HG03196 (cell line): ENCODE measurements at regions not wholly inside any gene's neighbourhood (a gene's known extent, or its start where the extent isn't known, plus 50 kb on each side); places are given as distances from the start of the nearest gene placed in this dataset.
"Not testable (repeated sequence)": the region's sequence is repeated elsewhere in the genome, so short reads cannot be mapped to it uniquely, and the experiment has no call there.

Experiments
- ATAC-seq: cut with Tn5 transposase; IDR thresholded peaks from one replicate; pipeline ENCODE4 v1.9.1; 2021; ENCODE audit not compliant: unreplicated experiment

- no peak for ATAC-seq
These were observed 373.1 kb upstream of the WWC1 start for GRCh38 chr5:167918184-167918812.

GRCh38 chr5:167918813-167919483, 372.5 kb upstream of the WWC1 start:
- ATAC-seq, result no peak

GRCh38 chr5:167920589-167920988, 370.9 kb upstream of the WWC1 start:
- ATAC-seq, result no peak

DNA sequence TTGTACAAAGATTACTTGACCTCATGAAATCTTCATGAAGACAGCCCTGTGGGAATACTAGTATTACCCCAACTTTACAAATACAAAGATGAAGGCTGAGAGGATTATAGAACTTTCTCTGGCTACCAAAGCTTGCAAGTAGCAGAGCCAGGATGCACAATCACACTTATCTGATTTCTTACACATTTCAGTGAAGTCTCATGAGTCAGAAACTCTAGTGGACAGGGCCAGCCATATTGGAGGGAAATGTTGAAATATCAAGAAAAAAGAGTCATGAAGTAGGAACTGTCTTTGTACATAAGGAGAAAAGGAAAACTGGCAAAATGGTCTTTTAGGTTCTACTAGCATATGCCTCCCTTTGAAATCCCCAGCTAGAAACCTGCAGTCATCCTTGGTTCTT, 369.6 kb upstream of the WWC1 start:
- ATAC-seq, result no peak

DNA sequence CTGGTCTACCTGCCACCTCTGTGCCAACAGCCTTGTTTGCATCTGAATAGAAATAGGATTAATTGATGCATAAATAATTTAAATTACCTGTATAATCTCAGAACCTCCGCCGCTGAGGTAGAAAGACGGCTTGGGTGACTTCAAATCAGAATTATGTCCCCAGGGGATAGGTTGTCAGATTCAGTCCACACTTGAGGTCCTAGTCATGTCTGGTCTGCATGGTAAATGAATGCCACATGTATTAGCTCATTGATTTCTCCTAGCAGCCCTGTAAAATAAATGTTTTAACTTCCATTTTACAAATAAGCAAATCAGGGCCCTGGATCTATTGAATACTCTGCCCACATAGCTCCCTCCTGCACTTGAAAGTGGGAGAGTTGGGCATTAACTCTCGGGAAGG, 368.0 kb upstream of the WWC1 start:
- ATAC-seq, result no peak

DNA sequence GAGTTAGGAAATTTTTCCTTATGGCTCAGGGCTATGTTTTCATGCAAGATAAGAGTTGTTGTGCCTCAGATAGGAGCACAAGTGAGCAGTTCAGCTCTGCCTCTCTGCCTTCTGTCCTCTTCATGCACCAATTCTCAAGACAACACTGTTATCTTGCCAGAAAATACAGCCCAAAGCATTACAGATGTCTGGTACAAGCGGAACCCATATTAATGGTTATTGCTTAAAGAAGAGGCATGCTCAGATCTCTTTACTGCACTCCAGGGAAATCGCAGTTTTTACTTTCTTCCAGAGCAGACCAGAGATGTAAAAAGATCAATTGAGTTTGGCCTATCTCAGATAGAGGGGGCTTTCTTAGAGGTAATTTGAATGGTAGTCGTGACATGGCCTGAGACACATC, 361.6 kb upstream of the WWC1 start:
- ATAC-seq, result no peak

- no peak for ATAC-seq
These were observed 356.9 kb upstream of the WWC1 start for GRCh38 chr5:167934551-167934971.

- ATAC-seq, result no peak
These were observed 355.4 kb upstream of the WWC1 start for GRCh38 chr5:167936022-167936421.

- ATAC-seq, result no peak
These were observed 354.4 kb upstream of the WWC1 start for GRCh38 chr5:167936944-167937634.

- ATAC-seq, result no peak
These were observed 353.8 kb upstream of the WWC1 start for GRCh38 chr5:167937635-167937998.

GRCh38 chr5:167939686-167940085, 351.8 kb upstream of the WWC1 start:
- ATAC-seq, result no peak

- ATAC-seq, result no peak
These were observed 350.5 kb upstream of the WWC1 start for GRCh38 chr5:167940911-167941310.

- not testable (repeated sequence) for ATAC-seq
These were observed 349.9 kb upstream of the WWC1 start for GRCh38 chr5:167941556-167941955.

GRCh38 chr5:167943343-167943742, 348.1 kb upstream of the WWC1 start:
- no peak for ATAC-seq

GRCh38 chr5:167944121-167944852, 347.2 kb upstream of the WWC1 start:
- no peak for ATAC-seq

- no peak for ATAC-seq
These were observed 345.7 kb upstream of the WWC1 start for GRCh38 chr5:167945542-167946384.

- ATAC-seq, result no peak
These were observed 344.1 kb upstream of the WWC1 start for GRCh38 chr5:167947306-167947705.

DNA sequence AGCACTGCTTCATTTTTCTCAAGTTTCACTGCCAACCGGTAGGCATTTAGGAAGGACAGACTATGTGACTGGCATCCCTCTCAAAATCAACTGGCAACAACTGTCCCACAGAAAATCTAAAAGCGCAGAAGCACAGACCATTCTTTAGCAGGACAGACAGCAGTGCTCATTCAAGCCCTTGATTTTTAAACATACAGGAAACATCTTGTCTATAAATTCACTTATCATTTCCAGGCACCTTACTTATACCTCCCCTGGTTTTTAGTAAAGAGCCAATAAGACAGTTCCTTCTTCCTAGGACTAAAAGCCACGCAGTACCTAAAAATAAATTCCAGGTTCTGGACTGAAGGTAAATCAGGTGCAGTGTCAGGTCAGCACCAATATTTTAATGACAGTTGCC, 343.2 kb upstream of the WWC1 start:
- no peak for ATAC-seq

- ATAC-seq, result no peak
These were observed 342.0 kb upstream of the WWC1 start for GRCh38 chr5:167949435-167949834.

GRCh38 chr5:167950126-167950721, 341.2 kb upstream of the WWC1 start:
- no peak for ATAC-seq
